ENCODE measurements at regions not wholly inside any gene's neighbourhood (a gene's known extent, or its start where the extent isn't known, plus 50 kb on each side); places are given as distances from the start of the nearest gene placed in this dataset.

- TF ChIP-seq CTCF (IDR thresholded peaks at IDR 0.05) (no peak), EP300 (IDR thresholded peaks at IDR 0.05) (no peak)
Observed at GRCh38 chr5:57598097-57598496, 115.5 kb upstream of the ACTBL2 start.
